ENCODE measurements at regions not wholly inside any gene's neighbourhood (a gene's known extent, or its start where the extent isn't known, plus 50 kb on each side); places are given as distances from the start of the nearest gene placed in this dataset.

DNA sequence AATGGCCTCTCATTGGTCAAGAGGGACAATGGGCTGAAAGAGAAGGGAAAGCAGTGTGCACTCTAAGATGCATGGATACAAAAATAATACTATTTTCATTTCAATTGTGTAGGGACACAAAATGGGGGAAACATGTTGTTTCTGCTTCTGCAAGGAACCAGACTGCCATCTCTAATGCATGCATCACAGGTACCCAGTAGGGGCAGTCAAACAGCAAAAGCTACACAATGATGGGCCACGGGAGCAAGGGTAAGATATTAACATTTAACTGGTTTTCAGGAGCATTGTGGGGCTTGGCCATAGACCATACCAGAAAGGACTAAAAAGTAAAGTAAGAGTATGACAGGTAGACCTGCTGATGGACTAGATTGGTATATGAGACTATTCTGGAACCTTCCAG lies 535.8 kb downstream of the SPATA31D1 start:
- H3K4me3 ChIP-seq, result no peak overlapping the region
- no peak for FAIRE-seq
- no peaks in the 10 kb centered on the region for H3K4me1 ChIP-seq
- POLR2A ChIA-PET, result no interaction called here
- H3K4me2 ChIP-seq, result no peak overlapping the region
- no peak for DNase-seq (ENCODE audit: low read depth in 1 of 2, low spot score in 1 of 2)
- CTCF ChIA-PET, result interaction anchor here (1.2 kb wide), 1 partner anchor 82 kb away, joined by 3 read pairs; no protein-coding TSS in a partner anchor
- peaks cover 10% of the 10 kb centered on the region; the same call in 1 of the 3 replicates for H3K9me3 ChIP-seq
- no peak overlapping the region for H3K27ac ChIP-seq
- WGBS (ENCODE audit: missing lambda C conversion rate), result 4% methylated on average over 1 of the region's 1 CpG
- ATAC-seq, result no peak
- TF ChIP-seq CHD2 (IDR thresholded peaks at IDR 0.05; ENCODE audit: low read length, partially characterized antibody) (no peak), NR3C1 (IDR thresholded peaks at IDR 0.05) (no peak), MAZ (IDR thresholded peaks at IDR 0.05; ENCODE audit: borderline replicate concordance, low read depth, low read length) (no peak), HOXB5 (CRISPR knock-in tag; IDR thresholded peaks at IDR 0.05) (no peak), SREBF2 (IDR thresholded peaks at IDR 0.05) (no peak), CHD4 (IDR thresholded peaks at IDR 0.05; ENCODE audit: borderline replicate concordance) (no peak), GATA3 (IDR thresholded peaks at IDR 0.05; ENCODE audit: borderline replicate concordance) (no peak), JUN (IDR thresholded peaks at IDR 0.05) (no peak), EHF (CRISPR knock-in tag; IDR thresholded peaks at IDR 0.05) (no peak), ZSCAN20 (CRISPR knock-in tag; IDR thresholded peaks at IDR 0.05) (no peak), RCOR1 (IDR thresholded peaks at IDR 0.05; ENCODE audit: low read depth, low read length) (no peak)
- TF ChIP-seq, protein P1, sequence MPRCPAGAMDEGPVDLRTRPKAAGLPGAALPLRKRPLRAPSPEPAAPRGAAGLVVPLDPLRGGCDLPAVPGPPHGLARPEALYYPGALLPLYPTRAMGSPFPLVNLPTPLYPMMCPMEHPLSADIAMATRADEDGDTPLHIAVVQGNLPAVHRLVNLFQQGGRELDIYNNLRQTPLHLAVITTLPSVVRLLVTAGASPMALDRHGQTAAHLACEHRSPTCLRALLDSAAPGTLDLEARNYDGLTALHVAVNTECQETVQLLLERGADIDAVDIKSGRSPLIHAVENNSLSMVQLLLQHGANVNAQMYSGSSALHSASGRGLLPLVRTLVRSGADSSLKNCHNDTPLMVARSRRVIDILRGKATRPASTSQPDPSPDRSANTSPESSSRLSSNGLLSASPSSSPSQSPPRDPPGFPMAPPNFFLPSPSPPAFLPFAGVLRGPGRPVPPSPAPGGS (IDR thresholded peaks at IDR 0.05), result no peak
- TF ChIP-seq, protein P2, sequence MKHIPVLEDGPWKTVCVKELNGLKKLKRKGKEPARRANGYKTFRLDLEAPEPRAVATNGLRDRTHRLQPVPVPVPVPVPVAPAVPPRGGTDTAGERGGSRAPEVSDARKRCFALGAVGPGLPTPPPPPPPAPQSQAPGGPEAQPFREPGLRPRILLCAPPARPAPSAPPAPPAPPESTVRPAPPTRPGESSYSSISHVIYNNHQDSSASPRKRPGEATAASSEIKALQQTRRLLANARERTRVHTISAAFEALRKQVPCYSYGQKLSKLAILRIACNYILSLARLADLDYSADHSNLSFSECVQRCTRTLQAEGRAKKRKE (CRISPR knock-in tag; IDR thresholded peaks at IDR 0.05; ENCODE audit: low read depth), result no peak
- TF ChIP-seq, protein P3, sequence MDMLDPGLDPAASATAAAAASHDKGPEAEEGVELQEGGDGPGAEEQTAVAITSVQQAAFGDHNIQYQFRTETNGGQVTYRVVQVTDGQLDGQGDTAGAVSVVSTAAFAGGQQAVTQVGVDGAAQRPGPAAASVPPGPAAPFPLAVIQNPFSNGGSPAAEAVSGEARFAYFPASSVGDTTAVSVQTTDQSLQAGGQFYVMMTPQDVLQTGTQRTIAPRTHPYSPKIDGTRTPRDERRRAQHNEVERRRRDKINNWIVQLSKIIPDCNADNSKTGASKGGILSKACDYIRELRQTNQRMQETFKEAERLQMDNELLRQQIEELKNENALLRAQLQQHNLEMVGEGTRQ (IDR thresholded peaks at IDR 0.05), result no peak
- TF ChIP-seq, protein P4, sequence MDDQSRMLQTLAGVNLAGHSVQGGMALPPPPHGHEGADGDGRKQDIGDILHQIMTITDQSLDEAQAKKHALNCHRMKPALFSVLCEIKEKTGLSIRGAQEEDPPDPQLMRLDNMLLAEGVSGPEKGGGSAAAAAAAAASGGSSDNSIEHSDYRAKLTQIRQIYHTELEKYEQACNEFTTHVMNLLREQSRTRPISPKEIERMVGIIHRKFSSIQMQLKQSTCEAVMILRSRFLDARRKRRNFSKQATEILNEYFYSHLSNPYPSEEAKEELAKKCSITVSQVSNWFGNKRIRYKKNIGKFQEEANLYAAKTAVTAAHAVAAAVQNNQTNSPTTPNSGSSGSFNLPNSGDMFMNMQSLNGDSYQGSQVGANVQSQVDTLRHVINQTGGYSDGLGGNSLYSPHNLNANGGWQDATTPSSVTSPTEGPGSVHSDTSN (IDR thresholded peaks at IDR 0.05), result no peak
- TF ChIP-seq, protein P5, sequence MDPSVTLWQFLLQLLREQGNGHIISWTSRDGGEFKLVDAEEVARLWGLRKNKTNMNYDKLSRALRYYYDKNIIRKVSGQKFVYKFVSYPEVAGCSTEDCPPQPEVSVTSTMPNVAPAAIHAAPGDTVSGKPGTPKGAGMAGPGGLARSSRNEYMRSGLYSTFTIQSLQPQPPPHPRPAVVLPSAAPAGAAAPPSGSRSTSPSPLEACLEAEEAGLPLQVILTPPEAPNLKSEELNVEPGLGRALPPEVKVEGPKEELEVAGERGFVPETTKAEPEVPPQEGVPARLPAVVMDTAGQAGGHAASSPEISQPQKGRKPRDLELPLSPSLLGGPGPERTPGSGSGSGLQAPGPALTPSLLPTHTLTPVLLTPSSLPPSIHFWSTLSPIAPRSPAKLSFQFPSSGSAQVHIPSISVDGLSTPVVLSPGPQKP (IDR thresholded peaks at IDR 0.05; ENCODE audit: low read depth, low read length), result no peak
- TF ChIP-seq, protein P6, sequence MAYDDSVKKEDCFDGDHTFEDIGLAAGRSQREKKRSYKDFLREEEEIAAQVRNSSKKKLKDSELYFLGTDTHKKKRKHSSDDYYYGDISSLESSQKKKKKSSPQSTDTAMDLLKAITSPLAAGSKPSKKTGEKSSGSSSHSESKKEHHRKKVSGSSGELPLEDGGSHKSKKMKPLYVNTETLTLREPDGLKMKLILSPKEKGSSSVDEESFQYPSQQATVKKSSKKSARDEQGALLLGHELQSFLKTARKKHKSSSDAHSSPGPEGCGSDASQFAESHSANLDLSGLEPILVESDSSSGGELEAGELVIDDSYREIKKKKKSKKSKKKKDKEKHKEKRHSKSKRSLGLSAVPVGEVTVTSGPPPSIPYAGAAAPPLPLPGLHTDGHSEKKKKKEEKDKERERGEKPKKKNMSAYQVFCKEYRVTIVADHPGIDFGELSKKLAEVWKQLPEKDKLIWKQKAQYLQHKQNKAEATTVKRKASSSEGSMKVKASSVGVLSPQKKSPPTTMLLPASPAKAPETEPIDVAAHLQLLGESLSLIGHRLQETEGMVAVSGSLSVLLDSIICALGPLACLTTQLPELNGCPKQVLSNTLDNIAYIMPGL (CRISPR knock-in tag; IDR thresholded peaks at IDR 0.05; ENCODE audit: borderline replicate concordance), result no peak
- TF ChIP-seq, protein P7, sequence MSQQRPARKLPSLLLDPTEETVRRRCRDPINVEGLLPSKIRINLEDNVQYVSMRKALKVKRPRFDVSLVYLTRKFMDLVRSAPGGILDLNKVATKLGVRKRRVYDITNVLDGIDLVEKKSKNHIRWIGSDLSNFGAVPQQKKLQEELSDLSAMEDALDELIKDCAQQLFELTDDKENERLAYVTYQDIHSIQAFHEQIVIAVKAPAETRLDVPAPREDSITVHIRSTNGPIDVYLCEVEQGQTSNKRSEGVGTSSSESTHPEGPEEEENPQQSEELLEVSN (IDR thresholded peaks at IDR 0.05; ENCODE audit: borderline replicate concordance, low read depth), result no peak
- TF ChIP-seq, protein P8, sequence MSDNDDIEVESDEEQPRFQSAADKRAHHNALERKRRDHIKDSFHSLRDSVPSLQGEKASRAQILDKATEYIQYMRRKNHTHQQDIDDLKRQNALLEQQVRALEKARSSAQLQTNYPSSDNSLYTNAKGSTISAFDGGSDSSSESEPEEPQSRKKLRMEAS (IDR thresholded peaks at IDR 0.05), result no peak

DNA sequence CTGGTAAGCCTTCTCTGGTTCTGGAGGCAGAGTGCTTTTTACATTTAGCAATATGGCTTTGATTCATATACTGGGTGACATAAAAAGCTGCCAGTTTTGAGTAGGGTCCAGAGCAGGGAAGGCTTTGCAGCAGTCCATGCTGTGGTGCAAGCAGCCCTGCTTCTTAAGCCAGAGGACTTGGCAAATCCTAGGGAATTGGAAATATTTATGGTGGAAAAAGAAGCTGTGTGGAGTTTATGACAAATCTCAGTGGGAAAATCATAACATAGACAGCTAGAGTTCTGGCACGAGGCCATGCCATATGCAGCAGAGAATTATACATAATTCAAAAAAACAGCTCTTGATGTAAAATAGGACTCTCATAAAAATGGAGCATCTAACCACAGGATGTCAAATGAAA lies 536.4 kb downstream of the RASEF start:
- Histone ChIP-seq H3K4me2 (no peak overlapping the region), H3K9me3 (peaks cover 10% of the 10 kb centered on the region; the same call in 2 of the 3 replicates), H3K4me1 (no peaks in the 10 kb centered on the region), H3K4me3 (no peak overlapping the region), H3K27ac (no peak overlapping the region)
- 5% methylated on average over 1 of the region's 1 CpG for WGBS (ENCODE audit: missing lambda C conversion rate)
- DNase-seq (ENCODE audit: low read depth in 1 of 2, low spot score in 1 of 2), result no peak
- ChIA-PET CTCF (interaction anchor here (0.7 kb wide), 1 partner anchor 13 kb away, joined by 3 read pairs; no protein-coding TSS in a partner anchor), POLR2A (no interaction called here)
- no peak for TF ChIP-seq JUNB (IDR thresholded peaks at IDR 0.05)
- no peak for TF ChIP-seq RFX5 (IDR thresholded peaks at IDR 0.05)
- TF ChIP-seq MAZ (IDR thresholded peaks at IDR 0.05; ENCODE audit: borderline replicate concordance, low read depth, low read length), result no peak
- no peak for TF ChIP-seq MYC (IDR thresholded peaks at IDR 0.05; ENCODE audit: borderline replicate concordance, low read length)
- no peak for TF ChIP-seq CEBPB (IDR thresholded peaks at IDR 0.05)
- no peak for TF ChIP-seq HOXB13 (CRISPR knock-in tag; IDR thresholded peaks at IDR 0.05; ENCODE audit: low read depth)
- TF ChIP-seq JUN (IDR thresholded peaks at IDR 0.05), result no peak
- TF ChIP-seq, protein P1 (IDR thresholded peaks at IDR 0.05), result no peak
- no peak for TF ChIP-seq NR3C1 (IDR thresholded peaks at IDR 0.05)
- TF ChIP-seq HOXB5 (CRISPR knock-in tag; IDR thresholded peaks at IDR 0.05), result no peak
- TF ChIP-seq, protein P7 (IDR thresholded peaks at IDR 0.05; ENCODE audit: borderline replicate concordance, low read depth), result no peak
- FAIRE-seq, result no peak
- ATAC-seq, result no peak

Measured in A549 (cell line).